ENCODE measurements at regions not wholly inside any gene's neighbourhood (a gene's known extent, or its start where the extent isn't known, plus 50 kb on each side); places are given as distances from the start of the nearest gene placed in this dataset.

GRCh38 chr19:28332351-28332750, 880.6 kb downstream of the UQCRFS1 start:
- TF ChIP-seq POLR2A (IDR thresholded peaks at IDR 0.05; ENCODE audit: low read depth, low read length) (no peak), POLR2AphosphoS5 (IDR thresholded peaks at IDR 0.05; ENCODE audit: low read depth, low read length) (no peak), POU2F2 (IDR thresholded peaks at IDR 0.05; ENCODE audit: low read depth, low read length) (no peak), TAF1 (IDR thresholded peaks at IDR 0.05; ENCODE audit: low read depth, low read length) (no peak)

All from GM12891 (cell line).